NB4 (cell line): ENCODE measurements at regions not wholly inside any gene's neighbourhood (a gene's known extent, or its start where the extent isn't known, plus 50 kb on each side); places are given as distances from the start of the nearest gene placed in this dataset.

Experiments
- DNase-seq: peaks from one replicate; pipeline ENCODE4 v3.0.0; 2010; ENCODE audit warnings: low read depth
- H3K4me3 ChIP-seq: one replicate; pipeline ENCODE4 v1.5.1; 2011; ENCODE audit warnings: mild to moderate bottlenecking, low read depth, low read length, moderate library complexity
- CTCF ChIP-seq: IDR thresholded peaks from one replicate; pipeline ENCODE4 v1.5.1; 2012; ENCODE audit warnings: low read depth, low read length
- MYC ChIP-seq: IDR thresholded peaks from 2 replicates; pipeline ENCODE4 v1.6.1; 2011; ENCODE audit warnings: low read depth, low read length
- POLR2A ChIP-seq: IDR thresholded peaks from 2 replicates; pipeline ENCODE4 v1.6.1; 2011; ENCODE audit warnings: mild to moderate bottlenecking; ENCODE audit not compliant: insufficient read length; ENCODE audit errors: extremely low read depth
- TF ChIP-seq, protein P1 (sequence below): IDR thresholded peaks from 2 replicates; pipeline ENCODE4 v1.6.1; 2011; ENCODE audit warnings: low read depth, low read length

DNA sequence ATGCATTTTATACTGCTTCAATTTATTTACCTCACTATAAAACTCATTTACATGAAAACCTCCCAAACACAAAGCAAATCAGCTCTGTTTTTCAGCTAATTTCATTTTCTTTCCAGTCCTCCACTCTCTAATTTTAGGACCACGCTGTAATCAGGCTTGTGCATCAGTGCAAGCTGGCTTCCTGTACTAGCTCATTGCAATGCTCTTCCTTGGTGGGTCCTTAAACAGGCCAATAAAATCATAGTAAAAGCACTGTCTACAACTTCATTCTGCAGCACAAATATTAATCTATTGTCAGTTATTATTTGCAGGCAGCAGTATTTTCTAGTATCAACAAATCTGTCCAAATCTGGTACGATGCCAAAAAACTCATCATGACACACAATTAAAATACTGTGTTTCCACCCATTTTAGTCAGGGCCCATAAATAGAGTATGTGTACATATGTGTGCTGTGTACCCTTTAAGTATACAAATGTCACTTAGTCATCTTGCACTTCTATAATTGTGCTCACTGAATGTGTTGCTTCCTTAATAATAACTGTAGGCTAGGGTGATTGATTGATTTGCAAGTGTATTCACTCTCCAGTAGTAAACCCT, 178.2 kb upstream of the HCCS start:
- DNase-seq: no peak
- TF ChIP-seq CTCF: no peak
- TF ChIP-seq, protein P1, sequence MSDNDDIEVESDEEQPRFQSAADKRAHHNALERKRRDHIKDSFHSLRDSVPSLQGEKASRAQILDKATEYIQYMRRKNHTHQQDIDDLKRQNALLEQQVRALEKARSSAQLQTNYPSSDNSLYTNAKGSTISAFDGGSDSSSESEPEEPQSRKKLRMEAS: no peak
- TF ChIP-seq MYC: no peak
- no peak for TF ChIP-seq POLR2A
- no peak overlapping the region for H3K4me3 ChIP-seq

DNA sequence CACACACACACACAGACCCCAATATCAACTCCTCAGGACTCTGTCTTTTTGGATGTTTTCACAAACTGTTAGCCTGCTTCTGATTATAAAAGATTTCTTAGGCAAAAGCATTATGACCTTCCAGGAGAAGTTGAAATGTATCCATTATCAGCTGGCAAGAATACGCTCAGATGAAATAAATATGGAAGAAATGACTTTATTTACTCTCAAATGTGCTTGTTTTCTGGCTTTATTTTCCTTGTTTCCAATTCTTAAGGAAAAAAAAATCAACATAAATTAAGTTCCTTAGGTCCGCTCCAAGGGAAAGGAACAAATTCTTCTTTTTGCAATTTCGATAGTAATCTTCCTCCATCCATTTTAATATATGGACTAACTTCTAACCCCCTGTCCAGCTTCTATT, 175.6 kb upstream of the HCCS start:
- DNase-seq: no peak
- no peak overlapping the region for H3K4me3 ChIP-seq
- TF ChIP-seq, protein P1: no peak
- TF ChIP-seq CTCF (no peak), MYC (no peak), POLR2A (no peak)

- H3K4me3 ChIP-seq: no peak overlapping the region
- DNase-seq: no peak
- no peak for TF ChIP-seq CTCF
- TF ChIP-seq, protein P1: no peak
- no peak for TF ChIP-seq MYC
- TF ChIP-seq POLR2A: no peak
Observed at GRCh38 chrX:10936976-10937375, 174.2 kb upstream of the HCCS start.

DNA sequence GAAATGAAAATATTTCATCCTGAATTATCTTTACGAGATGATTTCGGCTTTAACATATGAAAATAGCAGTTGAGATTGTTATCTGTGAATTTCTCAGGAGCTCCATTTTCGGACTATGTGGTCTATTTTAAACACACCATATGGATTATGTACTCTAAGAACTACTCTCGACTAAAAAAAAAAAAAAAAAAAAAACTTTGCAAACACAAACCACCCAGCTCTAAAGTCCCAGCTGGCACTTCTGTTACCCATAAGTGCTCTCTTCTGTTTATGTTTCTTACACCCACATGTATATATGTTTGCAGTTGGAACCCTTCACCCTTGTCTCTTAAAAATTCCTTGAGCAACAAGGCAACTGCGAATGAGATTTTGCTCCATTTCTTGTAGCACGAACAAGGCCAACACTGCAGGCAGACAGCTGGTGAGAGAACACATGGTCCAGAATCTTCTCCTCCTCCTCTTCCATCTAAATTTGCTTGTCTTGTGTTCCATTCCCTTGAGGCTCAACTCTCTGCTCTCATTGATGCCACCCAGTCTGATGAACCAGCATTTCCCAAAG, 172.7 kb upstream of the HCCS start:
- no peak for DNase-seq
- no peak for TF ChIP-seq CTCF
- no peak for TF ChIP-seq MYC
- H3K4me3 ChIP-seq: no peak overlapping the region

- no peak for DNase-seq
- TF ChIP-seq, protein P1: no peak
- TF ChIP-seq MYC (no peak), POLR2A (no peak), CTCF (no peak)
- H3K4me3 ChIP-seq: no peak overlapping the region
Observed at GRCh38 chrX:10939424-10939823, 171.7 kb upstream of the HCCS start.

GRCh38 chrX:10944136-10944885, 166.8 kb upstream of the HCCS start:
- no peak for TF ChIP-seq POLR2A
- TF ChIP-seq MYC: no peak
- TF ChIP-seq CTCF: no peak
- TF ChIP-seq, protein P1: no peak
- DNase-seq: no peak
- H3K4me3 ChIP-seq: no peak overlapping the region
